A673 (cell line): ENCODE measurements at regions not wholly inside any gene's neighbourhood (a gene's known extent, or its start where the extent isn't known, plus 50 kb on each side); places are given as distances from the start of the nearest gene placed in this dataset.

Experiments used
- BruUV-seq: library from RNA; stranded (reverse); fragments of 400-500 nt; replicated peaks from 2 replicates; lab custom pipeline; 2021; lab: Mats Ljungman, UMichigan
- CTCF ChIA-PET: fragments of 300-600 bp; sonication (Branson Sonifier 250); formaldehyde crosslinking; loops from one replicate; lab custom pipeline; 2022; ENCODE audit warnings: antibody characterized with exemption; lab: Charles Lee
- POLR2A ChIA-PET: fragments of 300-600 bp; sonication (Branson Sonifier 250); formaldehyde crosslinking; loops from one replicate; lab custom pipeline; 2022; ENCODE audit warnings: antibody characterized with exemption; ENCODE audit not compliant: low non-redundant PET; lab: Charles Lee
- DNase-seq: peaks from one replicate; pipeline ENCODE4 v3.0.0-alpha.2; 2015; ENCODE audit warnings: low spot score
- H3K27ac ChIP-seq: fragments of 200-600 bp; sonication (generic); 2 replicates; pipeline ENCODE4 v1.5.1; 2016; ENCODE audit warnings: mixed run types, low read depth, mild to moderate bottlenecking, mixed read lengths, antibody characterized with exemption, low read length; ENCODE audit not compliant: poor library complexity, severe bottlenecking
- H3K27me3 ChIP-seq: fragments of 200-600 bp; sonication (generic); replicated peaks from 2 replicates; pipeline ENCODE4 v1.6.1; 2017; ENCODE audit warnings: mixed run types, low read depth, mild to moderate bottlenecking, mixed read lengths, antibody characterized with exemption, low read length; ENCODE audit not compliant: insufficient read depth, poor library complexity
- H3K36me3 ChIP-seq: fragments of 200-600 bp; sonication (generic); 2 replicates; pipeline ENCODE4 v1.6.1; 2016; ENCODE audit warnings: mixed run types, mild to moderate bottlenecking, mixed read lengths, antibody characterized with exemption, low read length; ENCODE audit not compliant: insufficient read depth, poor library complexity, severe bottlenecking
- H3K4me1 ChIP-seq: fragments of 200-600 bp; sonication (generic); 2 replicates; pipeline ENCODE4 v1.6.1; 2017; ENCODE audit warnings: mixed run types, mild to moderate bottlenecking, mixed read lengths, antibody characterized with exemption, low read length; ENCODE audit not compliant: insufficient read depth, poor library complexity, severe bottlenecking
- H3K4me3 ChIP-seq: fragments of 200-600 bp; sonication (generic); 2 replicates; pipeline ENCODE4 v1.5.1; 2016; ENCODE audit warnings: low read depth, mixed run types, mild to moderate bottlenecking, mixed read lengths, low read length; ENCODE audit not compliant: poor library complexity, severe bottlenecking
- H3K9me3 ChIP-seq: fragments of 200-600 bp; sonication (generic); 2 replicates; pipeline ENCODE4 v1.6.1; 2016; ENCODE audit warnings: mixed run types, low read depth, mild to moderate bottlenecking, mixed read lengths, antibody characterized with exemption, low read length; ENCODE audit not compliant: poor library complexity, severe bottlenecking
- CTCF ChIP-seq: fragments of 300-800, 200-600 bp; sonication (generic); conservative IDR thresholded peaks from 2 replicates; pipeline ENCODE4 v1.5.1; 2017; ENCODE audit warnings: low read depth, mild to moderate bottlenecking, antibody characterized with exemption, low read length, moderate library complexity, mixed read lengths
- EZH2 ChIP-seq: fragments of 200-600 bp; sonication (generic); IDR thresholded peaks from 2 replicates; pipeline ENCODE4 v1.6.1; 2017; ENCODE audit warnings: borderline replicate concordance, low read depth, mild to moderate bottlenecking, mixed read lengths, antibody characterized with exemption, low read length; ENCODE audit not compliant: poor library complexity, severe bottlenecking
- intact Hi-C: fragments of 100-400 bp; cut with micrococcal nuclease; formaldehyde crosslinking; loops from one replicate; pipeline ENCODE4 v1.10.0; 2022; ENCODE audit not compliant: unreplicated experiment

GRCh38 chr2:123085484-123085883 lies 939.6 kb upstream of the CNTNAP5 start:
- DNase-seq, result no peak
- intact Hi-C loops, result no loop called here
- POLR2A ChIA-PET, result no interaction called here
- BruUV-seq, result no TSS peak
- H3K9me3 ChIP-seq, result no peaks in the 10 kb centered on the region
- no peak overlapping the region for H3K27ac ChIP-seq
- CTCF ChIA-PET, result no interaction called here
- H3K4me3 ChIP-seq, result no peak overlapping the region
- no peaks in the 10 kb centered on the region for H3K4me1 ChIP-seq
- no peaks in the 10 kb centered on the region for H3K27me3 ChIP-seq
- TF ChIP-seq EZH2 (no peak), CTCF (no peak)
- no peaks in the 10 kb centered on the region for H3K36me3 ChIP-seq

GRCh38 chr2:123086613-123087385 lies 938.3 kb upstream of the CNTNAP5 start:
- no peak for TF ChIP-seq CTCF
- TF ChIP-seq EZH2, result no peak
- H3K36me3 ChIP-seq, result no peaks in the 10 kb centered on the region
- no peaks in the 10 kb centered on the region for H3K9me3 ChIP-seq
- H3K27me3 ChIP-seq, result no peaks in the 10 kb centered on the region
- intact Hi-C loops, result no loop called here
- H3K27ac ChIP-seq, result no peak overlapping the region
- no TSS peak for BruUV-seq
- ChIA-PET POLR2A (no interaction called here), CTCF (no interaction called here)
- no peak for DNase-seq
- no peak overlapping the region for H3K4me3 ChIP-seq
- H3K4me1 ChIP-seq, result no peaks in the 10 kb centered on the region

GRCh38 chr2:123091471-123091870 lies 933.6 kb upstream of the CNTNAP5 start:
- Histone ChIP-seq H3K36me3 (no peaks in the 10 kb centered on the region), H3K9me3 (no peaks in the 10 kb centered on the region), H3K27me3 (no peaks in the 10 kb centered on the region), H3K27ac (no peak overlapping the region), H3K4me1 (no peaks in the 10 kb centered on the region), H3K4me3 (no peak overlapping the region)
- POLR2A ChIA-PET, result no interaction called here
- DNase-seq, result no peak
- TF ChIP-seq CTCF (no peak), EZH2 (no peak)
- CTCF ChIA-PET, result no interaction called here
- intact Hi-C loops, result no loop called here
- no TSS peak for BruUV-seq
